DOHH2 (cell line): ENCODE measurements at regions not wholly inside any gene's neighbourhood (a gene's known extent, or its start where the extent isn't known, plus 50 kb on each side); places are given as distances from the start of the nearest gene placed in this dataset.

Experiments used
- EZH2phosphoT487 ChIP-seq: fragments of 200-600 bp; sonication (generic); IDR thresholded peaks from 2 replicates; pipeline ENCODE4 v1.6.1; 2017; ENCODE audit warnings: borderline replicate concordance, mild to moderate bottlenecking, antibody characterized with exemption, low read length, moderate library complexity, mixed read lengths
- TF ChIP-seq, protein P1 (sequence below): fragments of 200-600 bp; sonication (generic); IDR thresholded peaks from one replicate; pipeline ENCODE4 v1.5.1; 2014; ENCODE audit warnings: antibody characterized with exemption, mild to moderate bottlenecking, low read depth, low read length; ENCODE audit not compliant: poor library complexity, severe bottlenecking

DNA sequence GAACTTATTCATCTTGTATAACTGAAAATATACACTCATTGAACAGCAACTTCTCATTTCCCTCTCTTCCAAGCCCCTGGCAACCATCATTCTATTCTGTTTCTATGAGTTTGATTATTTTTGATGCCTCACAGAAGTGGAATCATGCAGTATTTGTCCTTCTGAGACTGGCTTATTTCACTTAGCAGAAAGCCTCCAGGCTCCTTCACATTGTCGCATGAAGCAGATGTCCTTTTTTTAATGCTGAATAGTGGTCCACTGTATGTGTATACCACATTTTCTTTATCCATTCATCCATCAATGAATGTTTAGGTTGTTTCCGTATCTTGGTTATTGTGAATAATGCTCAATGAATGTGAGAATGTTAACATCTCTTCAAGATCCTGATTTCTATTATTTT is 238.2 kb upstream of the KLF14 start:
- TF ChIP-seq, protein P1, sequence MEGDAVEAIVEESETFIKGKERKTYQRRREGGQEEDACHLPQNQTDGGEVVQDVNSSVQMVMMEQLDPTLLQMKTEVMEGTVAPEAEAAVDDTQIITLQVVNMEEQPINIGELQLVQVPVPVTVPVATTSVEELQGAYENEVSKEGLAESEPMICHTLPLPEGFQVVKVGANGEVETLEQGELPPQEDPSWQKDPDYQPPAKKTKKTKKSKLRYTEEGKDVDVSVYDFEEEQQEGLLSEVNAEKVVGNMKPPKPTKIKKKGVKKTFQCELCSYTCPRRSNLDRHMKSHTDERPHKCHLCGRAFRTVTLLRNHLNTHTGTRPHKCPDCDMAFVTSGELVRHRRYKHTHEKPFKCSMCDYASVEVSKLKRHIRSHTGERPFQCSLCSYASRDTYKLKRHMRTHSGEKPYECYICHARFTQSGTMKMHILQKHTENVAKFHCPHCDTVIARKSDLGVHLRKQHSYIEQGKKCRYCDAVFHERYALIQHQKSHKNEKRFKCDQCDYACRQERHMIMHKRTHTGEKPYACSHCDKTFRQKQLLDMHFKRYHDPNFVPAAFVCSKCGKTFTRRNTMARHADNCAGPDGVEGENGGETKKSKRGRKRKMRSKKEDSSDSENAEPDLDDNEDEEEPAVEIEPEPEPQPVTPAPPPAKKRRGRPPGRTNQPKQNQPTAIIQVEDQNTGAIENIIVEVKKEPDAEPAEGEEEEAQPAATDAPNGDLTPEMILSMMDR = no peak
- no peak for TF ChIP-seq EZH2phosphoT487
